Activated CD4-positive, alpha-beta memory T cell treated with anti-CD3 and anti-CD28 coated beads for 36 hours (primary cell): ENCODE measurements at regions not wholly inside any gene's neighbourhood (a gene's known extent, or its start where the extent isn't known, plus 50 kb on each side); places are given as distances from the start of the nearest gene placed in this dataset.
"Not testable (repeated sequence)": the region's sequence is repeated elsewhere in the genome, so short reads cannot be mapped to it uniquely, and the experiment has no call there.

Source experiments
- CTCF ChIA-PET: fragments of 350-600 bp; sonication (Branson Sonifier 250); formaldehyde crosslinking; loops from one replicate; lab custom pipeline; 2021; ENCODE audit warnings: antibody characterized with exemption, inconsistent platforms; lab: Charles Lee
- POLR2A ChIA-PET: fragments of 350-600 bp; sonication (Branson Sonifier 250); formaldehyde crosslinking; loops from one replicate; lab custom pipeline; 2021; ENCODE audit warnings: antibody characterized with exemption; lab: Charles Lee
- DNase-seq: peaks from one replicate; pipeline ENCODE4 v3.0.0-alpha.2; 2020
- H3K27ac Mint-ChIP-seq: one replicate; pipeline ENCODE4 v1.8.0; 2021; ENCODE audit warnings: mixed read lengths
- H3K27me3 Mint-ChIP-seq: one replicate; pipeline ENCODE4 v1.8.0; 2021; ENCODE audit warnings: mixed read lengths
- H3K36me3 Mint-ChIP-seq: one replicate; pipeline ENCODE4 v1.8.0; 2021; ENCODE audit warnings: mixed read lengths
- H3K4me1 Mint-ChIP-seq: one replicate; pipeline ENCODE4 v1.8.0; 2021; ENCODE audit warnings: low read depth, mixed read lengths
- H3K4me3 Mint-ChIP-seq: one replicate; pipeline ENCODE4 v1.8.0; 2021; ENCODE audit warnings: mild to moderate bottlenecking, mixed read lengths
- H3K9me3 Mint-ChIP-seq: one replicate; pipeline ENCODE4 v1.8.0; 2021; ENCODE audit warnings: mixed read lengths
- intact Hi-C: fragments of 100-400 bp; cut with micrococcal nuclease; formaldehyde crosslinking; loops from one replicate; pipeline ENCODE4 v1.15.1; 2023

DNA sequence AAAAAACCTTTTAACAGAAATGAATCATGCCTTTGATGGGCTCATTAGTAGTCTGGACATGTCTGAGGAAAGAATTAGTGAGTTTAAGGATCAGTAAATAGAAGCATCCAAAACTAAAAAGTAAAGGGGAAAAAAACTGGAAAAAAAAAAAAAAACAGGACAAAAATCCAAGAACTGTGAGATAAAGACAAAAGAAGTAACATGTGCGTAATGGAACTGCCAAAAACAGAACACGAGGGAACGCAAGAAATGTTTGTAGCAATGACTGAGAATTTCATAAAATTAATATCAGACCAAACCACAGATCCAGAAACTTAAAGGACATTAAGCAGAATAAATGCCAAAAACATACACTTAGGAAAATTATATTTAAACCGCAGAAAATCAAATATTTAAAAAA, 77.4 kb downstream of the MS4A13 start:
- H3K27ac Mint-ChIP-seq, result no peak overlapping the region
- H3K27me3 Mint-ChIP-seq, result no peaks in the 10 kb centered on the region
- intact Hi-C loops, result no loop called here
- DNase-seq, result no peak
- no peaks in the 10 kb centered on the region for H3K36me3 Mint-ChIP-seq
- no peak overlapping the region for H3K4me3 Mint-ChIP-seq
- CTCF ChIA-PET, result no interaction called here
- POLR2A ChIA-PET, result no interaction called here
- H3K4me1 Mint-ChIP-seq, result no peaks in the 10 kb centered on the region
- H3K9me3 Mint-ChIP-seq, result peaks cover 21% of the 10 kb centered on the region

- CTCF ChIA-PET, result interaction anchor here (0.6 to 1.6 kb wide), 2 partner anchors 24 to 232 kb away, joined by 3 to 5 read pairs; no protein-coding TSS in a partner anchor
- H3K4me3 Mint-ChIP-seq, result no peak overlapping the region
- no peak for DNase-seq
- POLR2A ChIA-PET, result no interaction called here
- intact Hi-C loops, result no loop called here
- no peak overlapping the region for H3K27ac Mint-ChIP-seq
- no peaks in the 10 kb centered on the region for H3K4me1 Mint-ChIP-seq
- peaks cover 21% of the 10 kb centered on the region for H3K9me3 Mint-ChIP-seq
- no peaks in the 10 kb centered on the region for H3K36me3 Mint-ChIP-seq
- no peaks in the 10 kb centered on the region for H3K27me3 Mint-ChIP-seq
Observed at GRCh38 chr11:60594998-60595642, 79.9 kb downstream of the MS4A13 start.

DNA sequence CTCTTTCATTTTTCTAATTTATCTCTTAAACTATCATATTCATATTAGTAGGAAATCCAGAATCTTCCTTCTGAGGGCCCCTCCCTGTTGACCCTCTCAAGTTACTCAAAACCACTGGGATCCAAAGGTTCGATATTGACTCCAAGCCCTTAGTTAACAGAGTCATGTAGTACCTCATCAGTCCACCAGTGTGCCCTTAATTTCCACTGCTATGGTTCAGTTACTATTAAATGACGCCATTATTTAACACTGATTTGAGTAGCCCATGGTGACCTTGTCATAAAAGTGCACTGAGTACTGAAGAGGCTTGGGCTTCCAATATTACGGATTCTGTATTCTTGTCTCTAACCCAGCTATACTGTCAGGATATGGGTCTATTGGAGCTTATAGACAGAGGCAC, 91.9 kb upstream of the MS4A8 start:
- Mint-ChIP-seq H3K27ac (no peak overlapping the region), H3K4me3 (no peak overlapping the region), H3K9me3 (no peaks in the 10 kb centered on the region), H3K4me1 (peaks cover 6% of the 10 kb centered on the region), H3K27me3 (peaks cover 18% of the 10 kb centered on the region), H3K36me3 (no peaks in the 10 kb centered on the region)
- ChIA-PET CTCF (interaction anchor here (1.0 kb wide), 1 partner anchor 244 kb away, joined by 3 read pairs; no protein-coding TSS in a partner anchor), POLR2A (no interaction called here)
- no peak for DNase-seq
- intact Hi-C loops, result no loop called here

- intact Hi-C loops, result no loop called here
- DNase-seq, result no peak
- Mint-ChIP-seq H3K27ac (no peak overlapping the region), H3K4me1 (peaks cover 6% of the 10 kb centered on the region), H3K4me3 (no peak overlapping the region), H3K36me3 (no peaks in the 10 kb centered on the region), H3K9me3 (no peaks in the 10 kb centered on the region), H3K27me3 (peaks cover 21% of the 10 kb centered on the region)
- POLR2A ChIA-PET, result no interaction called here
- CTCF ChIA-PET, result interaction anchor here (0.9 to 3.0 kb wide), 3 partner anchors 9 to 247 kb away, joined by 3 to 14 read pairs (median 6); no protein-coding TSS in a partner anchor
Observed at GRCh38 chr11:60609632-60610031, 89.8 kb upstream of the MS4A8 start.

DNA sequence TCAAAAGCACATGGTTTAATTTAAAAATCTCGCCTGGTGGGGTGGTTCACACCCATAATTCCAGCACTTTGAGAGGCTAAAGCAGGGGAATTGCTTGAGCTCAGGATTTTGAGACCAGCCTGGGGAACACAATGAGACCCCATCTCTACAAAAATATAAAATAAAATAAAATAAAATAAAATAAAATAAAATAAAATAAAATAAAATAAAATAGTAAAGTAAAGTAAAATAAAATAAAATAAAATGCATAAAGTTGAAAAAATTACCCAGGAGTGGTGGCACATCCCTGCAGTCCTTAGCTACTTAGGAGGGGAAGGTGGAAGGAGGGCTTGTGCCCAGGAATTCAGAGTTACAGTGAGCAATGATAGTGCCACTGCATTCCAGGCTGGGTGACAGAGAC, 88.7 kb upstream of the MS4A8 start:
- DNase-seq, result no peak
- Mint-ChIP-seq H3K27ac (no peak overlapping the region), H3K4me3 (no peak overlapping the region), H3K4me1 (peaks cover 6% of the 10 kb centered on the region), H3K36me3 (no peaks in the 10 kb centered on the region), H3K27me3 (peaks cover 21% of the 10 kb centered on the region), H3K9me3 (no peaks in the 10 kb centered on the region)
- POLR2A ChIA-PET, result no interaction called here
- CTCF ChIA-PET, result interaction anchor here (3.0 kb wide), 1 partner anchor 248 kb away, joined by 14 read pairs; no protein-coding TSS in a partner anchor
- intact Hi-C loops, result no loop called here

GRCh38 chr11:60615497-60615896, 83.9 kb upstream of the MS4A8 start:
- no peak overlapping the region for H3K4me3 Mint-ChIP-seq
- CTCF ChIA-PET, result interaction anchor here (1.0 kb wide), 1 partner anchor 252 kb away, joined by 3 read pairs; no protein-coding TSS in a partner anchor
- intact Hi-C loops, result loop anchor here (5.0 kb wide), 1 partner anchor 128 kb away; no protein-coding TSS in a partner anchor

DNA sequence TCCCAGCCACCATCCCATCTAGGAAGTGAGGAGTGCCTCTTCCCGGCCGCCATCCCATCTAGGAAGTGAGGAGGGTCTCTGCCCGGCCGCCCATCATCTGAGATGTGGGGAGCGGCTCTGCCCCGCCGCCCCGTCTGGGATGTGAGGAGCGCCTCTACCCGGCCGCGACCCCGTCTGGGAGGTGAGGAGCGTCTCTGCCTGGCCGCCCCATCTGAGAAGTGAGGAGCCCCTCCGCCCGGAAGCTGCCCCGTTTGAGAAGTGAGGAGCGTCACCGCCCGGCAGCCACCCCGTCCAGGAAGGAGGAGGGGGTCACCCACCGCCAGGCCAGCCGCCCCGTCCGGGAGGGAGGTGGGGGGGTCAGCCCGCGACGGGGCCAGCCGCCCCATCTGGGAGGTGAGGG, 77.5 kb upstream of the MS4A8 start:
- CTCF ChIA-PET, H3K4me3 Mint-ChIP-seq, H3K4me1 Mint-ChIP-seq, DNase-seq, H3K27ac Mint-ChIP-seq, H3K36me3 Mint-ChIP-seq, intact Hi-C loops, POLR2A ChIA-PET, H3K9me3 Mint-ChIP-seq, H3K27me3 Mint-ChIP-seq: not testable (repeated sequence)

More at GRCh38 chr11:60615497-60615896, 83.9 kb upstream of the MS4A8 start:
- H3K9me3 Mint-ChIP-seq, result no peaks in the 10 kb centered on the region
- H3K27ac Mint-ChIP-seq, result no peak overlapping the region
- peaks cover 11% of the 10 kb centered on the region for H3K27me3 Mint-ChIP-seq
- H3K36me3 Mint-ChIP-seq, result no peaks in the 10 kb centered on the region
- no peaks in the 10 kb centered on the region for H3K4me1 Mint-ChIP-seq
- POLR2A ChIA-PET, result no interaction called here
- no peak for DNase-seq

DNA sequence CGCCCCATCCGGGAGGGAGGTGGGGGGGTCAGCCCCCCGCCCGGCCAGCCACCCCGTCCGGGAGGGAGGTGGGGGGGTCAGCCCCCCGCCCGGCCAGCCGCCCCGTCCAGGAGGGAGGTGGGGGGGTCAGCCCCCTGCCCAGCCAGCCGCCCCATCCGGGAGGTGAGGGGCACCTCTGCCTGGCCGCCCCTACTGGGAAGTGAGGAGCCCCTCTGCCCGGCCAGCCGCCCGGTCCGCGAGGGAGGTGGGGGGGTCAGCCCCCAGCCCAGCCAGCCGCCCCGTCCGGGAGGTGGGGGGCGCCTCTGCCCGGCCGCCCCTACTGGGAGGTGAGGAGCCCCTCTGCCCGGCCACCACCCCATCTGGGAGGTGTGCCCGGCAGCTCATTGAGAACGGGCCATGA, 76.6 kb upstream of the MS4A8 start:
- H3K4me1 Mint-ChIP-seq, CTCF ChIA-PET, POLR2A ChIA-PET: not testable (repeated sequence)

GRCh38 chr11:60625262-60625661, 74.2 kb upstream of the MS4A8 start:
- H3K4me3 Mint-ChIP-seq, result no peak overlapping the region
- peak; percentile 17 for DNase-seq
- CTCF ChIA-PET, result no interaction called here
- peaks cover under 1% of the 10 kb centered on the region for H3K27me3 Mint-ChIP-seq
- intact Hi-C loops, result no loop called here
- H3K27ac Mint-ChIP-seq, result no peak overlapping the region
- POLR2A ChIA-PET, result no interaction called here
- no peaks in the 10 kb centered on the region for H3K36me3 Mint-ChIP-seq
- H3K4me1 Mint-ChIP-seq, result no peaks in the 10 kb centered on the region
- no peaks in the 10 kb centered on the region for H3K9me3 Mint-ChIP-seq

More for the DNA sequence above, 76.6 kb upstream of the MS4A8 start:
- H3K27ac Mint-ChIP-seq, DNase-seq, intact Hi-C loops, H3K9me3 Mint-ChIP-seq, H3K27me3 Mint-ChIP-seq, H3K36me3 Mint-ChIP-seq, H3K4me3 Mint-ChIP-seq: not testable (repeated sequence)

GRCh38 chr11:60629399-60629798, 70.0 kb upstream of the MS4A8 start:
- Mint-ChIP-seq H3K36me3 (no peaks in the 10 kb centered on the region), H3K4me3 (no peak overlapping the region), H3K27ac (no peak overlapping the region), H3K27me3 (peaks cover 12% of the 10 kb centered on the region), H3K9me3 (no peaks in the 10 kb centered on the region), H3K4me1 (no peaks in the 10 kb centered on the region)
- DNase-seq, result no peak
- CTCF ChIA-PET, result interaction anchor here (1.3 kb wide), 1 partner anchor 10 kb away, joined by 4 read pairs; no protein-coding TSS in a partner anchor
- intact Hi-C loops, result no loop called here
- POLR2A ChIA-PET, result no interaction called here

DNA sequence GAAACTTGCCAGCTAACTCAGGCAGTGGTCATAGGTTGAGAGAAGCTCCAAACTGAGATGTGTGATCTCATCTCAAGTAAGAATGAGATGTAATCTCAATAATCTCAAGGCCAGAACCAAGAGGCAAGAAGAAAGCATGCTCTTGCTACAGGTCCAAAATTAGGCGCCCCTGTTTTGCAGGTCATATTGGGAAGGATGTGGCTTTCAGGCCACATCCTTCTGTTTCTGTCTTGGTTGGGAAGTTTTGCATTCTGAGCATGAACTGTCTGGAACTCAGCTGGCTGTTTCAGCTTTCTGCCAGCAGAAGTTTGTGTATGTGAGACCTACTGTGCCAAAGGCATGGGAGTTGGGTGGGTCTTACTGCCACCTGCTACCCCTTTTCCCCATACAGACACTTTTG, 67.5 kb upstream of the MS4A8 start:
- no peak for DNase-seq
- Mint-ChIP-seq H3K9me3 (peaks cover 9% of the 10 kb centered on the region), H3K4me3 (no peak overlapping the region), H3K27ac (no peak overlapping the region), H3K36me3 (no peaks in the 10 kb centered on the region), H3K27me3 (peaks cover 23% of the 10 kb centered on the region), H3K4me1 (no peaks in the 10 kb centered on the region)
- intact Hi-C loops, result no loop called here
- POLR2A ChIA-PET, result no interaction called here
- CTCF ChIA-PET, result interaction anchor here (1.9 to 2.0 kb wide), 2 partner anchors 12 to 268 kb away, joined by 9 to 13 read pairs; no protein-coding TSS in a partner anchor

DNA sequence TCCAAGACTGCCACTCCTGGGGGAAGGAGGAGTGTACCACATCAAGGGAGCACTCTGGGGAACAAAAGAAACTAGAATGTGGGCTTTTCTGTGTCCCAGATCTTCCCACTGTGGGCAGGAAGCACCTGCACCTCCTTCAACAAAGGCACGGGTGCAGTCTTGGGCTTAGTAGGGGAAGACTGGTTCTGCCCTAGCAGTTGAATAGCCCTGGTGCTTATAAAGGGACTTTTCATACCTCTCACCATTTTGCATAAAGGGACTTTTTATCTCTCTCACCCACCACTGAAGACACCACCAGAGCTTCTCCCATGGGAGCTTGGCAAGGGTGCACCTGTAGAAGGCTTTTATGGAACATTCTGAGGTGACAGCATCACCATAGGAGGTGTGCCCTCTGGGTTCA, 65.8 kb upstream of the MS4A8 start:
- no peaks in the 10 kb centered on the region for H3K4me1 Mint-ChIP-seq
- H3K27me3 Mint-ChIP-seq, result peaks cover 29% of the 10 kb centered on the region
- no peak overlapping the region for H3K4me3 Mint-ChIP-seq
- no peaks in the 10 kb centered on the region for H3K36me3 Mint-ChIP-seq
- POLR2A ChIA-PET, result no interaction called here
- no peak for DNase-seq
- CTCF ChIA-PET, result interaction anchor here (1.1 to 1.9 kb wide), 2 partner anchors 16 to 270 kb away, joined by 3 to 9 read pairs; no protein-coding TSS in a partner anchor
- no peak overlapping the region for H3K27ac Mint-ChIP-seq
- intact Hi-C loops, result no loop called here
- H3K9me3 Mint-ChIP-seq, result peaks cover 9% of the 10 kb centered on the region
